Smooth muscle cell (in vitro differentiated cells): ENCODE measurements at regions not wholly inside any gene's neighbourhood (a gene's known extent, or its start where the extent isn't known, plus 50 kb on each side); places are given as distances from the start of the nearest gene placed in this dataset.

Source experiments
- DNase-seq: peaks from one replicate; lab custom pipeline; 2025; ENCODE audit not compliant: unreplicated experiment; lab: John Stamatoyannopoulos, UW
- H2AFZ ChIP-seq: fragments of 200-600 bp; sonication (generic); 2 replicates; pipeline ENCODE4 v1.6.0; 2016; ENCODE audit warnings: antibody characterized with exemption, low read depth, mild to moderate bottlenecking
- H3F3A ChIP-seq: fragments of 200-600 bp; sonication (generic); 2 replicates; pipeline ENCODE4 v1.6.0; 2017; ENCODE audit warnings: antibody characterized with exemption, low read depth
- H3K27ac ChIP-seq: fragments of 200-600 bp; sonication (generic); 2 replicates; pipeline ENCODE4 v1.5.1; 2016; ENCODE audit warnings: low read depth, mild to moderate bottlenecking
- H3K27me3 ChIP-seq: fragments of 200-600 bp; sonication (generic); 2 replicates; pipeline ENCODE4 v1.6.1; 2016; ENCODE audit warnings: low read depth, mild to moderate bottlenecking
- H3K36me3 ChIP-seq: fragments of 200-600 bp; sonication (generic); 2 replicates; pipeline ENCODE4 v1.5.1; 2016; ENCODE audit warnings: low read depth
- H3K4me1 ChIP-seq: fragments of 200-600 bp; sonication (generic); 2 replicates; pipeline ENCODE4 v1.5.1; 2016; ENCODE audit warnings: low read depth
- H3K4me2 ChIP-seq: fragments of 200-600 bp; sonication (generic); 2 replicates; pipeline ENCODE4 v1.6.0; 2016; ENCODE audit warnings: mild to moderate bottlenecking
- H3K4me3 ChIP-seq: fragments of 200-600 bp; sonication (generic); 2 replicates; pipeline ENCODE4 v1.5.1; 2016; ENCODE audit warnings: mild to moderate bottlenecking
- H3K79me2 ChIP-seq: fragments of 200-600 bp; sonication (generic); 2 replicates; pipeline ENCODE4 v1.6.0; 2016; ENCODE audit warnings: low read depth, mild to moderate bottlenecking
- H3K9ac ChIP-seq: fragments of 200-600 bp; sonication (generic); 2 replicates; pipeline ENCODE4 v1.6.0; 2016; ENCODE audit warnings: low read depth
- H3K9me3 ChIP-seq: fragments of 200-600 bp; sonication (generic); replicated peaks from 2 replicates; pipeline ENCODE4 v1.5.1; 2016; ENCODE audit warnings: low read depth
- H4K20me1 ChIP-seq: fragments of 200-600 bp; sonication (generic); 2 replicates; pipeline ENCODE4 v1.6.0; 2016; ENCODE audit warnings: low read depth
- WGBS: methylation state at CpG from one replicate; pipeline ENCODE4 v1.1.7; 2016; ENCODE audit warnings: low lambda C conversion rate; 5-methylcytosine and 5-hydroxymethylcytosine counted together
- TF ChIP-seq, protein P1 (sequence below): fragments of 200-600 bp; sonication (generic); IDR thresholded peaks from 2 replicates; pipeline ENCODE4 v1.5.1; 2017; ENCODE audit warnings: borderline replicate concordance, mild to moderate bottlenecking, antibody characterized with exemption; ENCODE audit not compliant: insufficient read depth, poor library complexity, severe bottlenecking

DNA sequence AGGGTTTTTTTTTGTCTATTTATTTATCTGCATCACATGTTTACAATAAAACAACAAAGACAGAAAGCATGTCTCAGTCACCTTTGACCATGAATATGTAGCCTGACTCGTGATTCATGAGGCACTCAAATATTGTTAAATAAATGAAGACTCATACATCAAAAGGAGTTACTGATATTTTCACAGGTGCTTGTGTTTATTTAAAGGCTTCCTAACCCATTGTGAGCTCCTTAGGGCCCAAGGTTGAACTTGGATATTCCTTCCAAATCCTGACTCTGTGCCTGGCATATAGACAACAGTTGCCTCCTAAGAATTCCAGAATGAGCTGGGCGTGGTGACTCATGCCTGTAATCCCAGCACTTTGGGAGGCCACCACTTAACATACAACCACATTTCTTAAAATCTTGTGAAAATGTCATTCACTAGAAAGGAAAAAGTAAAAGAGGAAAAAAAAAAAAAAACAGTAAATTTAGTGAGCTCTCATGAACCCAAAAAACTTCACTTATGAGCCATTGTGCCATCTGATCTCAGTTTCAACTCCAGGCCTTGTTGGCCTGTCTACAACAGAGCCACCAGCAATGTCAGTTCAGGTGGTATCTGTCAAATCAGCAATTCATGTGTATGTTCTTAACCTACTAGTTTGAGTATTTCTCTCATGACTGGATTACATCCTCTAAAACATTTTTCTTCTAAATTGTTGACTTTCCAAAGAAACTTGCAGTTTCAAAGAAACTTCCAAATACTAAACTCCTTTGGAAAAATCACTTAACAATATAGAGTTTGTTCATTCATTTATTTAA is 162.7 kb upstream of the MARCKS start:
- H3K9me3 ChIP-seq, result no peaks in the 10 kb centered on the region
- no peak overlapping the region for H2AFZ ChIP-seq
- H3K27ac ChIP-seq, result peak overlapping the region; percentile 72
- no peaks in the 10 kb centered on the region for H3K36me3 ChIP-seq
- no peaks in the 10 kb centered on the region for H3K79me2 ChIP-seq
- H3K4me2 ChIP-seq, result peak overlapping the region; percentile 55
- DNase-seq, result no peak
- no peak overlapping the region for H3K4me3 ChIP-seq
- H3K9ac ChIP-seq, result no peak overlapping the region
- peaks cover 24% of the 10 kb centered on the region for H3F3A ChIP-seq
- 54% methylated on average over 2 of the region's 2 CpGs for WGBS
- no peaks in the 10 kb centered on the region for H4K20me1 ChIP-seq
- TF ChIP-seq, protein P1, sequence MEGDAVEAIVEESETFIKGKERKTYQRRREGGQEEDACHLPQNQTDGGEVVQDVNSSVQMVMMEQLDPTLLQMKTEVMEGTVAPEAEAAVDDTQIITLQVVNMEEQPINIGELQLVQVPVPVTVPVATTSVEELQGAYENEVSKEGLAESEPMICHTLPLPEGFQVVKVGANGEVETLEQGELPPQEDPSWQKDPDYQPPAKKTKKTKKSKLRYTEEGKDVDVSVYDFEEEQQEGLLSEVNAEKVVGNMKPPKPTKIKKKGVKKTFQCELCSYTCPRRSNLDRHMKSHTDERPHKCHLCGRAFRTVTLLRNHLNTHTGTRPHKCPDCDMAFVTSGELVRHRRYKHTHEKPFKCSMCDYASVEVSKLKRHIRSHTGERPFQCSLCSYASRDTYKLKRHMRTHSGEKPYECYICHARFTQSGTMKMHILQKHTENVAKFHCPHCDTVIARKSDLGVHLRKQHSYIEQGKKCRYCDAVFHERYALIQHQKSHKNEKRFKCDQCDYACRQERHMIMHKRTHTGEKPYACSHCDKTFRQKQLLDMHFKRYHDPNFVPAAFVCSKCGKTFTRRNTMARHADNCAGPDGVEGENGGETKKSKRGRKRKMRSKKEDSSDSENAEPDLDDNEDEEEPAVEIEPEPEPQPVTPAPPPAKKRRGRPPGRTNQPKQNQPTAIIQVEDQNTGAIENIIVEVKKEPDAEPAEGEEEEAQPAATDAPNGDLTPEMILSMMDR, result no peak
- no peaks in the 10 kb centered on the region for H3K27me3 ChIP-seq
- no peaks in the 10 kb centered on the region for H3K4me1 ChIP-seq

- H3K4me2 ChIP-seq, result peak overlapping the region; percentile 1
- peak overlapping the region; percentile 72 for H3K27ac ChIP-seq
- no peaks in the 10 kb centered on the region for H3K79me2 ChIP-seq
- no peaks in the 10 kb centered on the region for H3K36me3 ChIP-seq
- H3F3A ChIP-seq, result peaks cover 24% of the 10 kb centered on the region
- H4K20me1 ChIP-seq, result no peaks in the 10 kb centered on the region
- no peak for DNase-seq
- no peak overlapping the region for H3K4me3 ChIP-seq
- H3K27me3 ChIP-seq, result no peaks in the 10 kb centered on the region
- TF ChIP-seq, protein P1, result no peak
- no peaks in the 10 kb centered on the region for H3K4me1 ChIP-seq
- no peaks in the 10 kb centered on the region for H3K9me3 ChIP-seq
- no peak overlapping the region for H3K9ac ChIP-seq
- 30% methylated on average over 3 of the region's 3 CpGs for WGBS
- H2AFZ ChIP-seq, result no peak overlapping the region
Measured at GRCh38 chr6:113695516-113695915, 161.6 kb upstream of the MARCKS start.

DNA sequence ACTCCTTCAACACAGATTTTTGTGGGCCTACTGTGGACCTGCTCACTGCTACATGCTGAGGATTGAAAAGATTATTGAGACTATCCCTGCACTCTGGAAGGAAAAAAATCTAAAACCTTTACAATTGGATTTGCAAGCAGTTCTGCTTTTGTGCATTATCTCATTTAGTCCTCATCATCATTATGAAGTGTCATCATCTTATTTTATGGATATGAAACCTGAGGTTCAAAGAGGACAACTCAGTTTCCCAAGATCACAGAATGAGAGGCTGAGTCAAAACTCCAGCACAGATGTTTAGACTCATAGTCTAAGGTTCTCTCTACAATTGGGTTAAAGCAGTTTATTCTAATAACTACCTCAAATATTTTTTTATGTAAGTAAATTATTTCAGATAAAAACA is 160.2 kb upstream of the MARCKS start:
- TF ChIP-seq, protein P1, result no peak
- no peak overlapping the region for H3K9ac ChIP-seq
- H3K27me3 ChIP-seq, result no peaks in the 10 kb centered on the region
- no peak overlapping the region for H3K4me3 ChIP-seq
- no peak overlapping the region for H3K27ac ChIP-seq
- H3K4me1 ChIP-seq, result no peaks in the 10 kb centered on the region
- H3K79me2 ChIP-seq, result no peaks in the 10 kb centered on the region
- no peaks in the 10 kb centered on the region for H3K9me3 ChIP-seq
- no peak for DNase-seq
- no peaks in the 10 kb centered on the region for H4K20me1 ChIP-seq
- H2AFZ ChIP-seq, result no peak overlapping the region
- H3F3A ChIP-seq, result peaks cover 24% of the 10 kb centered on the region
- no peaks in the 10 kb centered on the region for H3K36me3 ChIP-seq
- peak overlapping the region; percentile 8 for H3K4me2 ChIP-seq
